Psoas muscle (tissue), 7 donors: ENCODE measurements at regions not wholly inside any gene's neighbourhood (a gene's known extent, or its start where the extent isn't known, plus 50 kb on each side); places are given as distances from the start of the nearest gene placed in this dataset.

Source experiments
- ATAC-seq, 4 donors: fragments of 200-7000 bp; cut with Tn5 transposase; one replicate each; pipeline ENCODE4 v1.9.1; 2020; ENCODE audit warnings: moderate library complexity in 3 of 4, mild to moderate bottlenecking in 2 of 4
- DNase-seq, 2 donors: peaks; one replicate each; pipeline ENCODE4 v3.0.0-alpha.2; 2020
- H3K27ac ChIP-seq: fragments of 200-600 bp; one replicate; pipeline ENCODE4 v1.8.0; 2022
- H3K27me3 ChIP-seq, 3 donors: fragments of 200-600 bp in 1 of 3; one replicate each; pipeline versions ENCODE4 v1.6.1 to v1.8.0; 2013 to 2022; ENCODE audit warnings: low read length in 2 of 3, mild to moderate bottlenecking in 2 of 3, moderate library complexity in 1 of 3; ENCODE audit not compliant: insufficient read depth in 3 of 3
- H3K36me3 ChIP-seq, 2 donors: fragments of 200-600 bp in 1 of 2; one replicate each; pipeline versions ENCODE4 v1.6.1 to v1.8.0; 2013 to 2022; ENCODE audit warnings: low read depth in 1 of 2, mild to moderate bottlenecking in 1 of 2, moderate library complexity in 1 of 2; ENCODE audit not compliant: insufficient read depth in 1 of 2
- H3K4me1 ChIP-seq: fragments of 200-600 bp; one replicate; pipeline ENCODE4 v1.8.0; 2022
- H3K4me3 ChIP-seq: fragments of 200-600 bp; one replicate; pipeline ENCODE4 v1.8.0; 2022; ENCODE audit warnings: mild to moderate bottlenecking
- H3K9me3 ChIP-seq: fragments of 200-600 bp; one replicate; pipeline ENCODE4 v1.8.0; 2022
- WGBS, 3 donors: extraction: QIAGEN DNeasy Blood & Tissue Kit; methylation state at CpG; one replicate each; pipeline versions ENCODE4 v1.1.6 to v1.1.7; 2013; 5-methylcytosine and 5-hydroxymethylcytosine counted together
- intact Hi-C, 2 donors: fragments of 100-400 bp; cut with DNase I; formaldehyde crosslinking; loops; one replicate each; pipeline versions ENCODE4 v1.11.0 to v1.14.2; 2022
- TF ChIP-seq, protein P1 (sequence below): fragments of 200-600 bp; IDR thresholded peaks from one replicate; pipeline ENCODE4 v1.8.0; 2022; ENCODE audit warnings: antibody characterized with exemption
- donor health status: healthy with polysubstance abuse.
- donor health status: DM: no; HTN: no; CAD: no; lungs with moderate emphysema.
- donor health status: Bipolar disorder and iron deficiency.
- donor health status: healthy.
- donor health status: DM: yes; HTN: yes; CAD: no.
- donor health status: DM: no; HTN: no; CAD: no.
- donor health status: DM: yes; HTN: yes; CAD: no.

DNA sequence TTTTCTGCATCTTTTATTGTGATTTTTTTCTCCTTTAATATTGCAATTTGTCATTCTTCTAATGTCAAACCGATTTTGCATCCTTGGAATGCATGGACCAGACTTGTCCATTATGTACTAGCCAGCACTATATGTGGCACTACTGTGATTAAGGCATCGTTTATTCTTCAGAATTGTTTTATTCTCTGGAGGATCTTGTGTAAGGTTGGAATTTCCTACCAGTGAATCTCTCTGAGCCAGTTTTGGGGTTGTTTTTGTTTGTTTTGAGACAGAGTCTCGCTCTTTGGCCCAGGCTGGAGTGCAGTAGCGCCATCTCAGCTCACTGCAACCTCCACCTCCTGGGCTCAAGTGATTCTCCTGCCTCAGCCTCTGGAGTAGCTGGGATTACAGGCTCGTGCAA, 58.5 kb downstream of the IGLL5 start:
- intact Hi-C loops = no loop called here
- Histone ChIP-seq H3K4me1 (no peaks in the 10 kb centered on the region), H3K36me3 (no peaks in the 10 kb centered on the region), H3K27me3 (peaks cover 0 to 12% (median 2%) of the 10 kb centered on the region in 3 donors), H3K27ac (no peak overlapping the region), H3K4me3 (no peak overlapping the region), H3K9me3 (no peaks in the 10 kb centered on the region)
- DNase-seq = no peak
- no peak for ATAC-seq
- 52 to 72% (median 68%) methylated on average over 5 of the region's 5 CpGs for WGBS, 3 donors
- TF ChIP-seq, protein P1, sequence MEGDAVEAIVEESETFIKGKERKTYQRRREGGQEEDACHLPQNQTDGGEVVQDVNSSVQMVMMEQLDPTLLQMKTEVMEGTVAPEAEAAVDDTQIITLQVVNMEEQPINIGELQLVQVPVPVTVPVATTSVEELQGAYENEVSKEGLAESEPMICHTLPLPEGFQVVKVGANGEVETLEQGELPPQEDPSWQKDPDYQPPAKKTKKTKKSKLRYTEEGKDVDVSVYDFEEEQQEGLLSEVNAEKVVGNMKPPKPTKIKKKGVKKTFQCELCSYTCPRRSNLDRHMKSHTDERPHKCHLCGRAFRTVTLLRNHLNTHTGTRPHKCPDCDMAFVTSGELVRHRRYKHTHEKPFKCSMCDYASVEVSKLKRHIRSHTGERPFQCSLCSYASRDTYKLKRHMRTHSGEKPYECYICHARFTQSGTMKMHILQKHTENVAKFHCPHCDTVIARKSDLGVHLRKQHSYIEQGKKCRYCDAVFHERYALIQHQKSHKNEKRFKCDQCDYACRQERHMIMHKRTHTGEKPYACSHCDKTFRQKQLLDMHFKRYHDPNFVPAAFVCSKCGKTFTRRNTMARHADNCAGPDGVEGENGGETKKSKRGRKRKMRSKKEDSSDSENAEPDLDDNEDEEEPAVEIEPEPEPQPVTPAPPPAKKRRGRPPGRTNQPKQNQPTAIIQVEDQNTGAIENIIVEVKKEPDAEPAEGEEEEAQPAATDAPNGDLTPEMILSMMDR = no peak

DNA sequence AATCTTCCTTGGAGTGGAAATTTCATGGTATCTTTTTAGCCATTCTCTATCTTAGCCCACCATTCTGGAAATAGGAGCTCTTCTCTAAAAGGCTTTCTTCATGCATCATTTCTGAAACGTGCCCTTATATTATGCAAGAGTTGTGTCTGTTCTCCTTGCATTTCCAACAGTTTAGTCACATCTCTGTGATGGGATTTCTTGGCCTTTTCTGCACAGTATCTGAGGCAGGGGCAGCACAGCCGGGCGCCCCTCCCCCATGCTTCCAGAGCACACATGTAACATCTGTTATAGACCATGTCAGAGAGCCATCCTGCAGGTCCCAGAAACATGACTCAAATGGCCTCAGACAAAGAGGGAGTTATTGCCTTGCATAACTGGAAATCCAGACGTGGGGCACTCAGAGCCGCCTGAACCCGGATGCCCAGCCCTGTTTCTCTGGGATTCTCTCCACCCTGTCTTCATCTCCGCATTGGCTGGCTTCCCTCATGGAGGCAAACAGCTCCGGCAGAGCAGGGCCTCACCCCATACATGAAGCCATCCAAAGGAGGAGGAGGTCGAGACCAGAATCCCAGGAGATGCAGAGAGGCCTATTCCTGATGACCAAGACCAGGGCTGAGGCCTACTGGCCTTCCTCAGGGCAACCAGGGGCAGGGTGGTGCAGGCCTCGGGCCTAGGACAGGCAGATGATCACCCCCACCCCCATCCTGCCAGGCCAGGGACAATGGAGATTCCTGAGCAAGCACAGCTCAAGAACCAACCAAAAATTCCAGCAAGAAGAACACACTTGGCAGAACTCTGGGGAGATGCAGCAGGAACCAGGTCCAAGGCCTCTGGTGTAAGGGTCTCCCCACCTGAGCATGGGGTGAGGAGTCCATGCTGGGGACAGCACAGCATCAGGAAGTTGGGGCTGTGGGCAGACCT, 61.3 kb downstream of the IGLL5 start:
- intact Hi-C loops = no loop called here
- ATAC-seq = no peak
- 62 to 75% (median 70%) methylated on average over 10 of the region's 10 CpGs for WGBS, 3 donors
- H3K36me3 ChIP-seq = no peaks in the 10 kb centered on the region
- H3K4me1 ChIP-seq = no peaks in the 10 kb centered on the region
- no peaks in the 10 kb centered on the region for H3K9me3 ChIP-seq
- no peak overlapping the region for H3K27ac ChIP-seq
- no peak for DNase-seq
- no peak overlapping the region for H3K4me3 ChIP-seq
- H3K27me3 ChIP-seq = peaks cover 0 to 28% (median 2%) of the 10 kb centered on the region in 3 donors
- TF ChIP-seq, protein P1 = no peak

DNA sequence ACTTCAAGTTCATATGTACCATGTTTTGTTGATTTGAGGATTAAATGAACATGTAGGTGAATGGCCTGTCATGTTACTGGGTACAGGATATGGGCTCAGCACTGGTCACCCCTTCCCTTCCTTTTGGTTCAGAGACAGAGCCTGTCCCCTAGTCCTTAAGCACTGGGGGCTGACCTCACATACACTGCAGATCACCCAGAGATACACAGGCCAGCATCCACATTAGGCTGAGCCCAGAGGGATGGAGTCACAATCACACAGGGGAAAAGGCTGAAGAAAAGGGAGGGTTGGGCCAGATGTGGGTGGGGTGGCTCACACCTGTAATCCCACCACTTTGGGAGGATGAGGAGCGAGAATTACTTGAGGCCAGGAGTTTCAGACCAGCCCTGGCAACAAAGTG, 62.3 kb downstream of the IGLL5 start:
- TF ChIP-seq, protein P1 = no peak
- Histone ChIP-seq H3K36me3 (no peaks in the 10 kb centered on the region), H3K4me3 (no peak overlapping the region), H3K27ac (no peak overlapping the region), H3K27me3 (peaks cover 0 to 34% (median 2%) of the 10 kb centered on the region in 3 donors), H3K4me1 (no peaks in the 10 kb centered on the region), H3K9me3 (no peaks in the 10 kb centered on the region)
- intact Hi-C loops = loop anchor here (5.0 to 10.0 kb wide), 3 partner anchors 93 to 485 kb away; no protein-coding TSS in a partner anchor
- DNase-seq = no peak
- no peak for ATAC-seq
- WGBS, 3 donors = 93 to 100% (median 95%) methylated on average over 1 of the region's 1 CpG

DNA sequence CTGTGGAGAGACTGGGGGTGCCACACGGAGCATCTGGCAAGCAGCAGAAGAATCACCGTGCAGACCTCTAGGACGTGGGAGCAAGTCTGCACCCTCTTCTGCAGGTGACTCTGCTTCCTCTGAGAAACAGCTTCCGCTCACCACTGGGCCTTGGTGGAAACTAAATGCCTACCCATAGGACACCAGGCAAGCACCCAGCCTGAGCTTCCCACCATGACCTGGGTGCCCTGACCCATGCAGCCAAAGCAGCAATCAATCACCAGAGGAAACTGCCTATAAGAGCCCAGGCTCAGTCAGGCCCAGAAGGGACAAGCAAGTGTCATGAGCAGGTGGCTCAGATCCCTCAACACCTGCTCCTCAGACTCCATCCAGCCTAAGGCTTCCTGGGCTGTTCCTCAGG, 63.4 kb downstream of the IGLL5 start:
- WGBS, 3 donors = 82 to 89% (median 86%) methylated on average over 4 of the region's 4 CpGs
- ATAC-seq (no peak), DNase-seq (no peak)
- Histone ChIP-seq H3K36me3 (no peaks in the 10 kb centered on the region), H3K27me3 (peaks cover 0 to 30% (median 2%) of the 10 kb centered on the region in 3 donors), H3K4me3 (no peak overlapping the region), H3K4me1 (no peaks in the 10 kb centered on the region), H3K9me3 (no peaks in the 10 kb centered on the region), H3K27ac (no peak overlapping the region)
- intact Hi-C loops = loop anchor here (5.0 to 10.0 kb wide), 3 partner anchors 94 to 486 kb away; no protein-coding TSS in a partner anchor
- TF ChIP-seq, protein P1 = no peak
